Activated CD8-positive, alpha-beta T cell treated with anti-CD3 and anti-CD28 coated beads, Interleukin-2, amount 10 ng/mL, durations not matched to agents 7 days and 5 days (primary cell): ENCODE measurements at regions not wholly inside any gene's neighbourhood (a gene's known extent, or its start where the extent isn't known, plus 50 kb on each side); places are given as distances from the start of the nearest gene placed in this dataset.

Source experiments
- ATAC-seq: fragments of 150-1000 bp; cut with Tn5 transposase; one replicate; pipeline ENCODE4 v1.10.0; 2021; ENCODE audit warnings: moderate library complexity
- CTCF ChIA-PET: fragments of 350-600 bp; sonication (Branson Sonifier 250); formaldehyde crosslinking; loops from one replicate; lab custom pipeline; 2021; ENCODE audit warnings: antibody characterized with exemption; lab: Charles Lee
- POLR2A ChIA-PET: fragments of 350-600 bp; sonication (Branson Sonifier 250); formaldehyde crosslinking; loops from one replicate; lab custom pipeline; 2021; ENCODE audit warnings: antibody characterized with exemption; lab: Charles Lee
- DNase-seq: peaks from one replicate; pipeline ENCODE4 v3.0.0-alpha.2; 2020
- H3K27ac Mint-ChIP-seq: one replicate; pipeline ENCODE4 v1.8.0; 2021; ENCODE audit warnings: mild to moderate bottlenecking, mixed read lengths
- H3K27me3 Mint-ChIP-seq: one replicate; pipeline ENCODE4 v1.8.0; 2021; ENCODE audit warnings: low read depth, mixed read lengths
- H3K36me3 Mint-ChIP-seq: one replicate; pipeline ENCODE4 v1.8.0; 2021; ENCODE audit warnings: low read depth, mixed read lengths
- H3K4me1 Mint-ChIP-seq: one replicate; pipeline ENCODE4 v1.8.0; 2021; ENCODE audit warnings: low read depth, mixed read lengths
- H3K4me3 Mint-ChIP-seq: one replicate; pipeline ENCODE4 v1.8.0; 2021; ENCODE audit warnings: mild to moderate bottlenecking, mixed read lengths
- H3K9me3 Mint-ChIP-seq: one replicate; pipeline ENCODE4 v1.8.0; 2022; ENCODE audit warnings: mixed read lengths; ENCODE audit not compliant: insufficient read depth

GRCh38 chr5:44446399-44446798 is 57.2 kb upstream of the FGF10 start:
- CTCF ChIA-PET: no interaction called here
- no peaks in the 10 kb centered on the region for H3K27me3 Mint-ChIP-seq
- POLR2A ChIA-PET: no interaction called here

GRCh38 chr5:44443172-44443571 is 54.0 kb upstream of the FGF10 start:
- Mint-ChIP-seq H3K36me3 (no peaks in the 10 kb centered on the region), H3K27ac (no peak overlapping the region), H3K4me1 (no peaks in the 10 kb centered on the region), H3K9me3 (peaks cover 2% of the 10 kb centered on the region), H3K27me3 (no peaks in the 10 kb centered on the region), H3K4me3 (no peak overlapping the region)
- DNase-seq (no peak), ATAC-seq (no peak)
- ChIA-PET POLR2A (no interaction called here), CTCF (no interaction called here)

More at GRCh38 chr5:44446399-44446798, 57.2 kb upstream of the FGF10 start:
- Mint-ChIP-seq H3K27ac (no peak overlapping the region), H3K36me3 (no peaks in the 10 kb centered on the region), H3K9me3 (peaks cover 2% of the 10 kb centered on the region), H3K4me3 (no peak overlapping the region), H3K4me1 (no peaks in the 10 kb centered on the region)
- no peak for ATAC-seq
- no peak for DNase-seq

DNA sequence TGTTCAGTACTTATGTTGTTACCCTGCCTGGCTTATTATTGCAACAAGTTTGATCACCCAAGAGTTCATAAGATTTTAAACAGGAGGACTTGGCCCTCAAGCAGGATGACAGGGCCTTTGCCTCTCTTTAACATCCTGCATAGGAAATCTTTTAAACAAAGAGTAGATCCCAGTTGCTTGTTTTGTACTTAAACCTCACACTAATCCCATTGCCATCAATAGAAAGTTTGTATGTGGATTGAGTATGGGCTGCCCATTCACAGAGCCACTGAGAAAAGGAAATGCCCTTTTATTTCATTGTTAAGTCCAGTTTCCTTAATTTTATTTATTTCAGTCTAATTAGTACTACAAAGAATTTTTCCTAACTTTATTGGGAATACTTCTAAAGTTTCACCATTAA is 52.2 kb upstream of the FGF10 start:
- ATAC-seq: no peak
- POLR2A ChIA-PET: no interaction called here

DNA sequence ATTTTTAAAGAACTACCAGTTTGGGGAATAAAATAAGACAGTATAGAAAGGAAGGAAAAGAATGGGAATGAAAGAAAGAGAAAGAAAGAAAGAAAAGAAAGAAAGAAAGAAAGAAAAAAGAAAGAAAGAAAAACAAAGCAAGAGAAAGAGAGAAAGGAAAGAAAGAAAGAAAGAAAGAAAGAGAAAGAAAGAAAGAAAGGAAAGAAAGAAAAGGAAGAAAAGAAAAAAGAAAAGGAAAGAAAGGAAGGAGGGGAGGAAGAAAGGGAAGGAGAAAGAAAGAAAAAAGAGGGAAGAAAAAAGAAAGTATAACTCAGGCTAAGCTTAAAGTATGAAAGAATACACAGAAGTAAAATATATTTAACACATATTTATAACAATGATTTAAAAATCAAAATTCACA is 51.0 kb upstream of the FGF10 start:
- Mint-ChIP-seq H3K27ac (no peak overlapping the region), H3K4me3 (no peak overlapping the region)
- CTCF ChIA-PET: no interaction called here

More for the DNA sequence above, 52.2 kb upstream of the FGF10 start:
- H3K36me3 Mint-ChIP-seq: no peaks in the 10 kb centered on the region
- CTCF ChIA-PET: no interaction called here
- H3K4me3 Mint-ChIP-seq: no peak overlapping the region
- H3K27me3 Mint-ChIP-seq: no peaks in the 10 kb centered on the region
- no peaks in the 10 kb centered on the region for H3K4me1 Mint-ChIP-seq
- no peak overlapping the region for H3K27ac Mint-ChIP-seq
- DNase-seq: no peak
- H3K9me3 Mint-ChIP-seq: peaks cover 2% of the 10 kb centered on the region

More for the DNA sequence above, 51.0 kb upstream of the FGF10 start:
- DNase-seq (no peak), ATAC-seq (no peak)
- peaks cover 2% of the 10 kb centered on the region for H3K9me3 Mint-ChIP-seq
- H3K4me1 Mint-ChIP-seq: no peaks in the 10 kb centered on the region
- POLR2A ChIA-PET: no interaction called here
- H3K36me3 Mint-ChIP-seq: no peaks in the 10 kb centered on the region
- no peaks in the 10 kb centered on the region for H3K27me3 Mint-ChIP-seq
